Endodermal cell (in vitro differentiated cells): ENCODE measurements at regions not wholly inside any gene's neighbourhood (a gene's known extent, or its start where the extent isn't known, plus 50 kb on each side); places are given as distances from the start of the nearest gene placed in this dataset.

Source experiments
- DNase-seq: peaks from one replicate; pipeline ENCODE4 v3.0.0-alpha.2; 2017
- H3K27ac ChIP-seq: 2 replicates; pipeline ENCODE4 v1.5.1; 2013; ENCODE audit warnings: mild to moderate bottlenecking, low read depth, low read length, moderate library complexity
- H3K27me3 ChIP-seq: 2 replicates; pipeline ENCODE4 v1.6.1; 2013; ENCODE audit warnings: mild to moderate bottlenecking, low read length, moderate library complexity; ENCODE audit not compliant: insufficient read depth, control insufficient read depth, poor library complexity, severe bottlenecking
- H3K36me3 ChIP-seq: 2 replicates; pipeline ENCODE4 v1.7.0; 2013; ENCODE audit warnings: mild to moderate bottlenecking, low read length, moderate library complexity; ENCODE audit not compliant: control insufficient read depth, insufficient read depth
- H3K4me1 ChIP-seq: one replicate; pipeline ENCODE4 v1.7.0; 2013; ENCODE audit warnings: low read length; ENCODE audit not compliant: control insufficient read depth, insufficient read depth
- H3K4me3 ChIP-seq: 2 replicates; pipeline ENCODE4 v1.5.1; 2013; ENCODE audit warnings: mild to moderate bottlenecking, low read length, moderate library complexity
- H3K9ac ChIP-seq: 2 replicates; pipeline ENCODE4 v1.6.1; 2013; ENCODE audit warnings: mild to moderate bottlenecking, low read length, moderate library complexity; ENCODE audit not compliant: poor library complexity, severe bottlenecking; ENCODE audit errors: extremely low read depth
- H3K9me3 ChIP-seq: 2 replicates; pipeline ENCODE4 v1.6.1; 2013; ENCODE audit warnings: mild to moderate bottlenecking, low read length, moderate library complexity; ENCODE audit not compliant: control insufficient read depth
- H3K27ac Mint-ChIP-seq: 2 replicates; pipeline ENCODE4 v1.8.0; 2020; ENCODE audit warnings: mixed read lengths
- H3K27me3 Mint-ChIP-seq: 2 replicates; pipeline ENCODE4 v1.8.0; 2021; ENCODE audit warnings: mild to moderate bottlenecking, mixed read lengths; ENCODE audit not compliant: insufficient read depth
- H3K36me3 Mint-ChIP-seq: 2 replicates; pipeline ENCODE4 v1.8.0; 2020; ENCODE audit warnings: low read depth, mixed read lengths
- H3K4me1 Mint-ChIP-seq: 2 replicates; pipeline ENCODE4 v1.8.0; 2020; ENCODE audit warnings: mixed read lengths
- H3K4me3 Mint-ChIP-seq: 2 replicates; pipeline ENCODE4 v1.8.0; 2020; ENCODE audit warnings: mild to moderate bottlenecking, moderate library complexity, mixed read lengths
- H3K9me3 Mint-ChIP-seq: 2 replicates; pipeline ENCODE4 v1.8.0; 2020; ENCODE audit warnings: mild to moderate bottlenecking, mixed read lengths
- CTCF ChIP-seq: fragments of 200-600 bp; sonication (generic); conservative IDR thresholded peaks from 2 replicates; pipeline ENCODE4 v1.5.0; 2021; ENCODE audit warnings: antibody characterized with exemption, mild to moderate bottlenecking
- WGBS, 2 experiments: methylation state at CpG; one replicate each; pipeline versions ENCODE4 v1.1.5 to v1.1.7; 2013; ENCODE audit warnings: missing lambda C conversion rate in 2 of 2, mixed read lengths in 1 of 2; ENCODE audit not compliant: insufficient coverage in 1 of 2, insufficient read length in 1 of 2; 5-methylcytosine and 5-hydroxymethylcytosine counted together

- WGBS, 2 experiments, result 94 to 97% methylated on average over 16 to 18 of the region's 18 CpGs
- Mint-ChIP-seq H3K4me3 (no peak overlapping the region), H3K27me3 (no peaks in the 10 kb centered on the region), H3K4me1 (no peaks in the 10 kb centered on the region), H3K36me3 (peaks cover 64% of the 10 kb centered on the region), H3K9me3 (peaks cover 12% of the 10 kb centered on the region), H3K27ac (no peak overlapping the region)
- no peak overlapping the region for H3K27ac ChIP-seq
- no peaks in the 10 kb centered on the region for H3K27me3 ChIP-seq
- H3K36me3 ChIP-seq, result peaks cover 10% of the 10 kb centered on the region
- H3K9me3 ChIP-seq, result no peaks in the 10 kb centered on the region
- DNase-seq, result no peak
- H3K9ac ChIP-seq, result no peak overlapping the region
- no peak for TF ChIP-seq CTCF
- H3K4me3 ChIP-seq, result no peak overlapping the region
- H3K4me1 ChIP-seq, result no peaks in the 10 kb centered on the region
Observed at GRCh38 chr22:25351631-25352293, 132.3 kb downstream of the CRYBB2 start.

- Mint-ChIP-seq H3K4me1 (no peaks in the 10 kb centered on the region), H3K27ac (no peak overlapping the region), H3K4me3 (no peak overlapping the region), H3K36me3 (peaks cover 65% of the 10 kb centered on the region), H3K9me3 (peaks cover 11% of the 10 kb centered on the region), H3K27me3 (no peaks in the 10 kb centered on the region)
- H3K27me3 ChIP-seq, result no peaks in the 10 kb centered on the region
- no peaks in the 10 kb centered on the region for H3K9me3 ChIP-seq
- no peak for TF ChIP-seq CTCF
- peaks cover 10% of the 10 kb centered on the region for H3K36me3 ChIP-seq
- H3K4me1 ChIP-seq, result no peaks in the 10 kb centered on the region
- no peak overlapping the region for H3K9ac ChIP-seq
- no peak for DNase-seq
- H3K4me3 ChIP-seq, result no peak overlapping the region
- WGBS, 2 experiments, result 93 to 96% methylated on average over 4 to 8 of the region's 8 CpGs
- H3K27ac ChIP-seq, result no peak overlapping the region
Observed at GRCh38 chr22:25352294-25352680, 132.8 kb downstream of the CRYBB2 start.

- Mint-ChIP-seq H3K27me3 (no peaks in the 10 kb centered on the region), H3K4me3 (no peak overlapping the region), H3K4me1 (no peaks in the 10 kb centered on the region), H3K36me3 (peaks cover 58% of the 10 kb centered on the region), H3K27ac (no peak overlapping the region), H3K9me3 (no peaks in the 10 kb centered on the region)
- DNase-seq, result no peak
- Histone ChIP-seq H3K27me3 (no peaks in the 10 kb centered on the region), H3K9me3 (no peaks in the 10 kb centered on the region), H3K4me1 (no peaks in the 10 kb centered on the region), H3K27ac (no peak overlapping the region), H3K36me3 (peaks cover 4% of the 10 kb centered on the region), H3K9ac (no peak overlapping the region), H3K4me3 (no peak overlapping the region)
- 93% methylated on average over 17 to 22 of the region's 22 CpGs for WGBS, 2 experiments
- TF ChIP-seq CTCF, result no peak
Observed at GRCh38 chr22:25353516-25354445, 134.3 kb downstream of the CRYBB2 start.
